Activated CD4-positive, alpha-beta T cell treated with anti-CD3 and anti-CD28 coated beads, Interleukin-2, amount 50 U/mL, for 48 hours (primary cell): ENCODE measurements at regions not wholly inside any gene's neighbourhood (a gene's known extent, or its start where the extent isn't known, plus 50 kb on each side); places are given as distances from the start of the nearest gene placed in this dataset.

Source experiments
- DNase-seq, 2 experiments: peaks; one replicate each; pipeline ENCODE4 v3.0.0-alpha.2; 2020

DNA sequence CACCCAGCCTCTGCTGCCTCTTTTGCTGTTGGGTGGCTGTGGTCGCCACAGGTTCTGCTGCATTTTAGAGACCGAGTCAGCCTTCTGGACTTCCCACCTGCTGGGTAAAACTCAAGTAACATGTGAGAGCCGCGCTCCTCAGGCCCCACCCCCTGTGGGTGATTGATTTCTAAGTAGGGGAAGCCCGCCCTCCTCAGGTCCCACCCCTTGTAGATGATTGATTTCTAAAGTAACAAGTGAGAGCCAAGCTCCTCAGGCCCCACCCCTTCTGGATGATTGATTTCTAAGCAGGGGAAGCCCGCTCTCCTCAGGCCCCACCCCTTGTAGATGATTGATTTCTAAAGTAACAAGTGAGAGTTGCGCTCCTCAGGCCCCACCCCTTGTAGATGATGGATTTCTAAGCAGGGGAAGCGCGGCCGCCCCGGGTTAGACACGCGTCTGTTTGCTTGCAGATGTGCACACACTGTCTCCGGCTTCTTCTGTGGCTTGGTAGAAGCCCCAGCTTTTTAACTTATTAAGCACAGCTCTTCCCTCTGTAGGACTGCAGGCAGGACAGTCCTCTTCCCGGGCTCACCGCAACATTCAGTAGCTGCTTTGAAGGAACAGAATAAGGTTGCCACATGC is 83.4 kb downstream of the FAM43A start:
- DNase-seq, result peak; percentile 89 to 93

DNA sequence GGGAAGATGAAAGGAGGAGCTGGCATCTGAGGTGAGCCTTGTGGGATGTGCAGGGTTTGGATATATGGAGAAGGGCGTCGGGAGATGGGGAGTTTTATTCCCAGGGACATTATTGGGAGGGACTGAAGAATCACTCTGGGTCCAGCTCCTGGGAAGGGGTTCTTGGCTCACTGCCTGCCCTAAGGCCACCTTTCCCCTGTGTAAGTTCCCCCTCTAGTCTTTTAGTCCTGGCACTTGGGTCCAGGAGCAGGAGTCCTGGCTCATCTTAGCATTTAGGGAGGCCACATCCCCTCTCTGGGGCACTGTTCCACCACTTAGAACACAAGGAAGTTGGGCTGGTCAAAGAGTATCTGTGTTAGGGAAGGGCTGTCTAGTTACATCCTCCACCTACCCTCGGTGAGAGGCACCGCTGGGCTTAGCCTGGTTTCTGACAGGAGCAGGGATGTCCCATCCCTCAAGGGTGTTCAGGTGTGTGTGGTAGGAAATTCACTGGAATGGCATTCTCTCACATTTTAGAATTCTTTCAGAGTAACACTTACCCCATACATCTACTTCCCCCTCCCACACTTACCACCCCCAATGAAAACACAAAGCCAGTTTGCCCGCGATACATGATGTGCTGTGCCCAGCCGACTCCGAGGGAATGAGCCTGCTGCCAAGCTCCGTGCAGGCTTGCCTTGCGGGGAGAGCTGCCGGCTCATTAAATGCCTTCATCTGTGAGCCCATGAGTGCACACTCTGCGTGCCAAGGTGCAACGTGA is 86.7 kb downstream of the FAM43A start:
- no peak for DNase-seq

DNA sequence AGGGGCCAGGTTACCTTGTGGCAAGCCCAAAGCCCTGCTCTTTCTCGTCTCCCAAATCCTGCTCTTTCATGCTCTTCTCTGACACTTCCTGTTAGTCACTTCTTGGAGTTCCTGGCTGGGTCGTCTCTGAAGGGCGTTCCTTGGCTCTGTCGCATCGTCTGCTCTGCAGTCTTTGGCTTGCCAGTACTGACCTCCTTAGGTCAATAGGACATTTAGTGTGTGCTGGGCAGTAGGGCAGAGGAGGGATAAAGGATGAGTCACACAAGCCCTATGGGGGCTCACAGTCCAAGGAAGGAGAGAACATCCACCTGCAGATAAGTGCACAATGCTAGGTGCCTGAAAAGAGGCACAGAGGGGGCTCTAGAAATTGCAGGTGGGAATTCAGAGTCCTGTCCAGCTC is 87.5 kb downstream of the FAM43A start:
- DNase-seq, result no peak

DNA sequence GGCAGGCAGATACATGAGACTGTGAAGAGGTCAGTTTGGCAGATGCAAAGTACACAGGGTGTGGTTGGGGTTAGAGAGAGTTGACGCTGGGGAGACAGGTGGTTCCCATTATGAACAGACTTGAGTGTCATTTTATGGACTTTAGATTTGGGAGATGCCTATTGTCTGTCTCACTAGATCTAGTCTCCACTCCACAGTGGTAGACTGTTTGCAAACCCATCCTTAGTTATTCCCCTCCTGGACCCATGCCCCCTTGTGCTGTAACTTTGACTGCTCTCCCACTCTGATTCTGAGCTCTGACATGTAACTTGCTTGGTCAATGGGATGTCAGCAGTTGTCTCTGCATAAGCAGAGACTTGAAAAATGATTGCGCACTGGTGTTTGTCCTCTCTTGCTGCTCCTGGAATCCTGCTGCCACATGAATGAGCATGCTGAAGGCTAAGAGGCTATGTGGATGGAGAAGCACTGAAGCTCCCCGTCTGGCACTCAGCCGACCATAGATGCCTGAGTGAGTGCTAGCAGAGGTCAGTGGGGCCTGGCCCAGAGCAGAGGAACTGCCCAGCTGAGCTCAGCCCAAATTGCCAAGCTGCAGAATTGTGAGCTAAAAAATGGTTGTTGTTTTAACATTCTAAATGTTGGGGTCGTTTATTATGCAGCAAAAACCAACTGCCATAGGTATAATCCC is 88.2 kb downstream of the FAM43A start:
- no peak for DNase-seq

DNA sequence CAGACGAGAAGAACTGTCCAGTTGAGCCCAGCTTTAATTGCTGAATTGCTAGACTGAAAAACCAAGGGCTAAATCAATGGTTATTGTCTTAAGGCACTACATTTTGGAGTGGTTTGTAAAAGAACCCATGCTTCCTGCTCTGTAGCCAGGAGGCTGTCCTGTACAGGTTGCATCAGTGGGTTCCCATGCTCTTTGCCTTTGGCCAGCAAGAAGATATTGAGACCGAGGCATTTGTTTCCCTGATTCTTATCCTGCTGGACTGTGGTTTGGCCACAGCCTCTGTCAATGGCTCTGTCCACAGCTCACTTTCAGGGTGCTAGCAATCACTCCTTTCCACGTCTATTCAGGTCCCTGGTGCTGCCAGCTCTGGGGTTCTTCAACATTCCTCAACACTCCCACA is 89.6 kb downstream of the FAM43A start:
- DNase-seq, result no peak

DNA sequence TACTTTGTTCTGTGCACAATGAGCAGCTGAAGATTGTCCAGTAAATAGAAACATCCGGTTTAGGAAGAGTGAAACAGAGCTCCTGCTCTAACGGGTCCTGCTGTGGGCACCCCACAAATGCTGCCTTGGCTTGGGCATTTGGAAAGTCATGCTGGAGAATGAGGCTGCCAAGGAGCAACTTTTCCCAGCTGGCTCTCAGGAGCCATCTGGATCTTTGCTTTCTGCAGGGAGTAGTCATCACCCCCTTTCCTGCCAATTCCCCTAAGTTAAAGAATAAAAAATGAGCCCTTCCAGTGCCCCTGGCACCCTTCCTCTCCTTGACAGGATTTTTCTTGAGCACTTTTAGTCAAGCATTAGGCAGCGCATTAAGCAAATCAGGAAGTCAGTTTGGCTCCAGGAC is 90.0 kb downstream of the FAM43A start:
- no peak for DNase-seq

DNA sequence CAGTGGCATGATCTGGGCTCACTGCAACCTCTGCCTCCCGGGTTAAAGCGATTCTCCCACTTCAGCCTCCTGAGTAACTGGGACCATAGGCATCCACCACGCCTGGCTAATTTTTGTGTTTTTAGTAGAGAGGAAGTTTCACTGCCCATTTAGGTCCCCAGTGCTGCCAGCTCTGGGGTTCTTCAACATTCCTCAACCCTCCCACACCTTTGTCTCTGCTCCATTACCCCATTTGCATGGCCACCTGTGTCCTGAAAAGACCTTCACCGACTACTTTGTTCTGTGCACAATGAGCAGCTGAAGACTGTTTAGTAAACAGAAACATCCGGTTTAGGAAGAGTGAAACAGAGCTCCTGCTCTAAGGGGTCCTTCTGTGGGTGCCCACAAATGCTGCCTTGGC is 92.0 kb downstream of the FAM43A start:
- no peak for DNase-seq

DNA sequence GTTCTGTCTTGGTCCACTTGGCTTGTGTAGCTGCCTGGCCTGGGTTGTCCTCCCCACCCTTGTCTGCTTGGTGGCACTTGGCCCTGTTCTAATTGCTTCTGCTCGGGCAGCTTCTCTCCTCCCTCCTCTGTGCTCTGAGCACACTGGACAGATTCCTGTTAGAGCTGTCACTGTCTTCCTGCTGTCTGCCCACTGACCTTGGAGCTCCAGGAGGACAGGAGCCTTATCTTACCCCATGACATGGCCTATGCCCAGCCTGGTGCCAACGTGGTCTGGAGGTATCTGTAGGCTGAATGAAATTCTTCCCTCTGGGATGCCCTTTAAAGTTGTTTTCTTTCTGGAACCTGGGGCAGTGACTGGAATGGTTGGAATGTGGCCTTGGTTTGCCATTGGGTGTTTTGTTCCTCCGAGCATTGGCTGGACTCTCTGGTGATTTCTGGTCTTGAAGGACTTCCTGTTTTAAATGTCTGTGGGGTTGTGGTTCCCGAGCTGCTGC is 94.1 kb downstream of the FAM43A start:
- DNase-seq, result no peak

DNA sequence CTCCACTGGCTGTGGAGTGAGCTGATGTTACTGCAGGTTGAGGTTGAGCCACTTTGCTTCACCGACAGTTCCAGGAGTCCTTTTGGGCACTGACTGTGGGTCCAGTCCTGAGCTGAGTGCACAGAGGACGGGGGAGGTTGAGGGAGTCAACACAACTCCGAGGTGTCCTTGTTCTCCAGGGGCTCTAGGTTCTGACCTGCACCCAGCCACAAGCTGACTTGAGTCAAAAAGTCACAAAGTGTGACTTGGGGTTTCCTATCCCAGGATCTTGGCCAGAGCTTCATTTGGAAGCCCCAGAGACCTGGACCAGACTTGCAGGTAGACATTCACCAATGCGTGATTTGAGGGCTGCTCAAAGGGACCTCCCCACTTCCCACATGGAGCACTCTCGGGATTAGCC is 95.0 kb downstream of the FAM43A start:
- DNase-seq, result no peak

DNA sequence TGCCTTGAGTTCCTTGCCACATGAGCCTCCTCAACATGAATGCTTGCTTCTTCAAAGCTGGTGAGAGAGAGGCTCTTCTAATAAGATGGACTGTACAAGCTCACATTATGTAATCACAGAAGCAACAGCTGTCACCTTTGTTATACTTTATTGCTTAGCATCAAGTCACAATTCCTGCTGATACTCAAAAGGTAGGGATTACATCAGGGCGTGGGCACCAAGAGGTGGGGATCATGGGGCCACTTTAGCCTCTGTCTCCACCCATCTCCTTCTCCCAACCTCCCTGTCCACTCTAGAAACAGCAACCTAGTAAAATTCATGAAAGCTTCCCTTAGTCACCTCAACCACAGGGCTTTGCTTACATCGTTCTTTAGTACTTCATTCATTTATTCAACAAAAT is 95.9 kb downstream of the FAM43A start:
- no peak for DNase-seq

DNA sequence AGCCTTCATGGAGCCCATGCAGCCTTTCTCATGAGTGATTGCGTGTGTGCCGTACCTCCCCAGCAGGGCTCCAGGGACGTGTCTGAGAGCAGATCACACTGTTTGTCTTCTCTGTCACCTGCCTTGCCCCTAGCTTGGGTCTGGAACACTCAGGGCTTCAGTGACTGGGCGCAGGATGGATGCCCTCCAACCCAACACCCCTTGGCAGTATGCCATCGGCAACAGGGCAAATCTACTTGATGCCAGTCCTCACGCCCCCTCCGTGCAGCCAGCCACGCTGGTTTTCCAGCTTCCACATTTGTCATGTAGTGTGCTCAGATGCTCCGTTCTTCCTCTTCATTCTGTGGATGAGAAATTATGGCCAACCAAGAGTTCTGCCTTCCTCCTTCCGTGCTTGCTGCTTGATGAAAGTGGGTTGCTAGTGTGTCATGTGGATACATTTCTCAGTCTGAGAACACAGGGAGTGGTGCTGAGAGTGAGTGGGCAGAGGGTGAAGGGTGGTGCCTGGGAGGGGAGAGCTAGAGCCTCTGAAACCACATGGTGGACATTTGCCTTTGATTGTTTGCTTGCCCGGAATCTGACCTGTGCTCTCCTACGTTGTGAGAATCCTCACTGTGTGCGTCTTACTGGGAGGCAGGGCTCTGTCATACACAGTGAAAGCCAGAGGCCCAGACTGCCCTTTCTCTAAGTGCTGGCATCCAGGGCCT is 97.2 kb downstream of the FAM43A start:
- no peak for DNase-seq

DNA sequence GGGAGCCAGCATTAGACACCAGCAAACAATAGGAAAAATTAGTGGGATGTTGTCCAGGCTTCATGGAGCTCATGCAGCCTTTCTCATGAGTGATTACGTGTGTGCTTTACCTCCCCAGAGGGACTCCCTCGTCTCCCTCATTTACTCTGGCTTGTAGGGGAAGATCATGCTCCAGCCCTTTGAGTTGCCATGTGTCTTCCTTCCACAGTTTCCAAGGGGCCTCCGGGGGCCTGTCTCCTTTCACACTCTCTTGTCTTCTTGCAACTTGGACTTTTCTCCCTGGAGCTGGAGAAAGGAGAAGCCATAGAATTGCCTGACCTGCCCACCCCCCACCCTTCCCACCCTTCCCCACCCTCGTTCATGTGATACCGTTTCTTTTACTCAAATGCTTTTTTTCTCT is 98.7 kb downstream of the FAM43A start:
- no peak for DNase-seq

DNA sequence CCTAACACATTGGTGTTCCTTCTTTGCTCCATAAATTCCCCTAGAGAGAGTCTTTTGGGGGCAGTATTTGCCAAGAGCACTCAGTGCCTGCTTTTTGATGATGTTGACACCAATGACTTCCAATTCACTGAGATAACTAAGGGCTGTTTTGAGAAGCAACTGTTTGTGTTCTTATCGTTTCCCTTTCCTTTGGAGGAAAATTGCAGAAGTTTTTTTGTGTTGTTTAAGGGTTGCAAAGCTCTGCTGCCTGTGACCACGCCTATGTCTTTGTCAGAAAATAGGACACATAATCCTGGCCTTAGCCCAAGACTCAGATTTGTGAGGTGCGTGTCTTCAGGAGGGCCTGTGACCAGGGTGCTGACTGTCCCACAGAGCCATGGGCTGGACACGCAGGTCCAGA is 99.6 kb downstream of the FAM43A start:
- DNase-seq, result no peak

DNA sequence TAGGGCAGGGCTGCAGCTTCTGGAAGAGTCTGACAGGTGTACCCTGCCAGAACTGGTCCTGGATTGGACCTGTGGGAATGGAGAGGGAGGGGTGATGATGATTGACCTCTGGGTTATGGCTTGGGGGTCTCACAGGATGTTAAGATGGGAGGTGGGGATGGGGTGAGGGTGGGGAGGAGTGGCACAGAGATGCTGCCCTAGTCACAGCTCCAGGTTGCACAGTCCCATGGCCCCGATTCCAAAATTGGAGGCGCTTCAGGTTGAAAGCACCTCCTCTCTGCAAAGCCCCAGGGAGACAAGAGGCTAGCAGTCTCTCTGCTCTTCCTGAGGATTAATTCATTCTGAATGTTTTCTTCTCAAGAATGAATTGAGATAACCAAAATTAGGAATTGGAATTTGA is 101.4 kb downstream of the FAM43A start:
- DNase-seq, result no peak

DNA sequence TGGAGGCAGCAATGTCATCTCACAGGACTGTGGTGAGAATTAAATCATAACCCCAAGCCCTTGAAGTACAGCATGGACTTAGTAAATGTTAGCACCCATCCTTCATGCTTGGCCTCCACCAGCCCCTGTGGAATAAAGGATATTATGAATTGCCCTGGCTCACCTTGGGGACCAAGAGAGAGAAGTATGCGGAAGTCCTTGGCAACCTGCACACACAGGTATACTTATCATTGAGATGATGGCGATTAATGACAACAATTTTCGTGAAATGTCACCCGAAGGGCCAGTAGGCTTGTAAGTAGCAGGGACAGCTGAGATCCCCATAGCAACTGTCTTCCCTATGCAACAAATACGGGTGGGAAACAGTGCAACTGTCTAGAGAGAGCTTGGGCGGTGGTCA is 102.0 kb downstream of the FAM43A start:
- no peak for DNase-seq

DNA sequence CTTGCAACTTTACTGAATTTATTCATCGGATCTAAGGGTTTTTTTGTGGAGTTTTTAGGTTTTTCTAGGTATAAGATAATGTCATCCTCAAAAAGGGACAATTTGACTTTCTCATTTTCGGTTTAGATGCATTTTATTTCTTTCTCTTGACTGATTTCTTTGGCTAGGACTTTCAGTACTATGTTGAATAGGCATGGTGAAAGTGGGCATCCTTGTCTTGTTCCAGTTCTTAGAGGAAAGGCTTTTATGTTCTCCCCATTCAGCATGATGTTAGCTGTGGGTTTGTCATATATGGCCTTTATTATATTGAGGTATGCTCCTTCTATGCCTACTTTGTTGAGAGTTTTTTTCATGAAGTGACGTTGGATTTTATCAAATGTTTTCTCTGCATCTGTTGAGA is 106.7 kb downstream of the FAM43A start:
- no peak for DNase-seq

DNA sequence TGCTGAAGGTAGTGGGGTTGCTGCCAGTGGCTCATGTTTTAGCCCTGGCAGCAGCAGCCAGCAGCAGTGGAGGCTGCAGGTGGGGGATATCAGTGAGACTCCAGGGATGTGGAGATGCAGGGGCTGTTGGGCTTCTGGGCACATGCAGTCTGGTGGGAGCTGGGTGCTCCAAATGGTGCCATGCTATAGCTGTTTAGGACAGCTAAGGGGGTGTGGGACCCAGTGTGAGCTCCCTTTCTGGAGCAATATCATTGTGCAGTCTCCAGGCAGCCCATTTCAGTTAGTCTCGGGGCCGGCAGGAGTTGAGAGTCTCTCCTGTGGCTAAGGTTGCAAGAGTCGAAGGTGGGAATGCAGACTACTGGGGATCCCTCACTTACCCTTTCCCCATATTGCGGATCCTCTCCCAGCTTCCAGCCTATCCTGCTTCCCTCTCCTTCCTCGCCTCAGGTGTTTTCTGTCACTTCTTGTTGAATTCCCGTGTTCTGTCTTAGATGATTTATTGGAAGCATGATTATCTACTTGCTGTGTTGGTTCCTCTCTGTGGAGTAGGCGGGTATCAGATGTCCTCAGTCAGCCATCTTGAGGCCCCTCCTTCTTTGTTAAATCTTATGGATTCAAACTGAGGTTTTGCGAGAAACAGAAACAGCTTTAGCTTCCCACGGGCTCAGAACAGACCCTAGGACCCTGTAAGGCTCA is 112.0 kb downstream of the FAM43A start:
- DNase-seq, result no peak

DNA sequence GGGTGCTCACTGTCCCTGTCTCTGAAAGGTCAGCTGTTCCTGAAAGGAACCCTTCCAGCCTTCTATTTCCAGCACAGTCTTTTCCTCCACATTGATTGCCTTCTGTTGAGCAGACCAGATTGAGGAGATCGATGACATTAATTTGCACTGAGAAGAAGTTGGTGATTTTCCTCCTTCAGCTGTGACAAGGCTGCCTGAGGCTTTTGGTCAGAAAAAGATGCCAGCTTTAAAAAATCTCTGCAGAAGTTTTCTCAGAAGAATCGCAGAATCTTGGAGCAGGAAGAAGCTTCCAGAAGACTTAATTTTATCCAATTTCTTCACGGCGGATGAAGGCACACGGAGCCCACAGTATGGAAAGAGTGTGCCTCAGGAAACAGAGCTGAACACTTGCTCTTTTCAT is 112.8 kb downstream of the FAM43A start:
- DNase-seq, result no peak

DNA sequence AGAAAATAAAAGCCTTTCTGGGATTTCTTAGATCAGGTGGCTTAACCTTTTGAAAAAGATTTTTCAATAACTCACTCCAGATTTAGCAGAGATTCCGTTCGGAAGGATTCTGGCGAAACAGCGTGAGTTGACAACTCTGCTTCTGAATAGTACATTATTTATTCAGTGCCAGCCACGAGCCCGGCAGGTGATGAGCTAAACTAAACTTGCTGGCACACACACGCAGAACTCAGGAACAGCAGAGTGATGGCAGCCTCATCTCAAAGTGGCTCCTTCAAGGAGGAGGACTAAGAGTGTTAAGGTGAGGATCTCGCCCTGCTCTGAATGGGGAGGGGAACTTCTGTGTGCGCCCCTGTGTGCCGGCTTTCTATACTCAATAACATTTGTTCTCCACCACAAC is 114.3 kb downstream of the FAM43A start:
- DNase-seq, result no peak

DNA sequence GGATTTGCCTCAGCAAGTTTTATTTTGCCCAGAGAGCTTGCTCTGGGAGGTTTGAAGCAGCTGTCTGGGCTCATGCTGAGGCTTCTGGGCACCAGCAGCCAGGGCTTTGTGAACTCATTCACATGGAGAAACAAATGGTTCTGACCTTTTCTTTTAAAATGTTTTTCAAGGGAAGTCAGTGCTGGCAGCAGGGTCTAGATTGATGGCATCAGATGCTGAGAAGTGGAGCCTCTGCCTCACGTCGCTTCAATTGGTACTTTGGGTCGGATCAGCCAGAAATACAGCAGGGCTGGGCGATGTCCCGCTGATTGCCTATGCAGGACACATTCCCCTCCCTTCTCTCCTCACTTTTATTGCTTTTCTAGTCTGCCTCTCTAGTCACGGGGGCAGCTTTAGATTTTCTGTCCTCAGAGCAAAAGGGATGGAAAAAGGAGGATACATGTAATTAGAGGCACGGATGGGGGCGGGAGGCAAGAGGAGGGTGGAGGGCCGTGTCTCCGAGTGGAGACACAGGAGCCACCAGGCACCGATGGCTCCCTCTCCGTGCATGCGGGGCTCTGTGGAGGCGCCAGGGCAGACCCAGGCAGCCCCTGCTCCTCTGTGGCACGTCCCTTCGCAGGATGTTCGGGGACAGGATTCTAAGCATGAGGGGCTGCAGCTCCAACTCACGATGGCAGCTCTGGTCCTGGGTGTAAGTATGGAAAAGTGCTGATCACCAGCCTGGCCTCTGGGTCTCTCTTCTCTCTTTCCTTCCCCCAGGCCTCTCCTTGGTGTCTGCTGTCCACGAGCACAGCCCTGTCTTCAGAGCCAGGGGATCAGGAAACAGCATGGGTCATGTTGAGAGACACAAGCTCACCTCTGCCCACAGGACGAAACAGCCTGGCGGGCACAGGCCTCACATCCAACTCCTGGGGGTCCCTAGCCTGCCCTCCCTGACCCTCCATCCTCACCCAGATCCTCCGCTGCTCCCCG is 116.1 kb downstream of the FAM43A start:
- DNase-seq, result no peak

DNA sequence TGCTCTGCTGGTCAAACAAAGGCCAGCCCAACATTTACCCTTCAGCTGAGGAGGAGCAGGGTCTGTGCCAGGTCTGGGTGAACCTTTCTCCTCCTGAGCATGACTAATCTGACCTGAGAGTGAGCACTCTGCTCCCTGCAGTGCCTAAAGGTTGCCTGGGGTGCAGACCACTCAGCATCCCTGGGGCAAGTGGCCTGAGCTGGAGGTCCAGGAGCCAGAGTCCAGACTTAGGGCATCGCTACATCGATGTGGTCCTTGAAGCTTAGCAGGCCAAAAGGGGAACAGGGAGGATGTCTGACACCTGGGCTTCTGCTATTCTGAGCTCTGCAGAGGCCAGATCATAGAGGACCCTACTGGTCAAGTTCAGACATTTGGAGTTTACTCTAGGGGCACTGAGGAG is 119.1 kb downstream of the FAM43A start:
- no peak for DNase-seq

DNA sequence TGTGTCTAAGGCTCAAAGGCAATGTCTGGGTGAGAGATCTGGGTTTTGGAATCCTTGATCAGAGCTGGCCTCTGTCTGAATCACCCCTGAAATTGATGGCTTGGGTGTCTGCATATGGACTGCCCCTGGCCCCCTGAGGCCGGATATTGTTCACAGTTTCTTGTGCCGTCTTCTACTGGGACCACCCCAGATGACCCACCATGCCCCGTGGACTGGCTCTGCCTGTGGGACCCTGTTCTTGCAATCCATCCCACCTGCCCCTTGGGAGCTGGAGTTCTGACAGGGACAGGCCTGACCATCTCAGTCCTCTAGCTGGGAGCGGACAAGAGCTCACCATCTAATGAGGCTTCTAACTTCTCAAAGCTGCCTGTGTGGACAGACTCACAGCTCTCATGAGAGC is 119.9 kb downstream of the FAM43A start:
- no peak for DNase-seq
